ENCODE measurements at regions not wholly inside any gene's neighbourhood (a gene's known extent, or its start where the extent isn't known, plus 50 kb on each side); places are given as distances from the start of the nearest gene placed in this dataset.

GRCh38 chr22:48785792-48786678, 1041.6 kb downstream of the BRD1 start:
- no peak overlapping the region for H3K27ac Mint-ChIP-seq
- H3K36me3 Mint-ChIP-seq (ENCODE audit: low read depth) = no peaks in the 10 kb centered on the region
- H3K27me3 Mint-ChIP-seq = peaks cover 11% of the 10 kb centered on the region
- H3K9me3 Mint-ChIP-seq = no peaks in the 10 kb centered on the region
- no peak overlapping the region for H3K4me3 Mint-ChIP-seq
- no peaks in the 10 kb centered on the region for H3K4me1 Mint-ChIP-seq (ENCODE audit: low read depth)
- DNase-seq = no peak

- H3K27ac Mint-ChIP-seq = no peak overlapping the region
- H3K27me3 Mint-ChIP-seq = peaks cover 14% of the 10 kb centered on the region
- no peak for DNase-seq
- no peaks in the 10 kb centered on the region for H3K4me1 Mint-ChIP-seq (ENCODE audit: low read depth)
- H3K4me3 Mint-ChIP-seq = no peak overlapping the region
- H3K36me3 Mint-ChIP-seq (ENCODE audit: low read depth) = no peaks in the 10 kb centered on the region
- H3K9me3 Mint-ChIP-seq = no peaks in the 10 kb centered on the region
These were observed 1042.8 kb downstream of the BRD1 start for GRCh38 chr22:48784701-48785503.

DNA sequence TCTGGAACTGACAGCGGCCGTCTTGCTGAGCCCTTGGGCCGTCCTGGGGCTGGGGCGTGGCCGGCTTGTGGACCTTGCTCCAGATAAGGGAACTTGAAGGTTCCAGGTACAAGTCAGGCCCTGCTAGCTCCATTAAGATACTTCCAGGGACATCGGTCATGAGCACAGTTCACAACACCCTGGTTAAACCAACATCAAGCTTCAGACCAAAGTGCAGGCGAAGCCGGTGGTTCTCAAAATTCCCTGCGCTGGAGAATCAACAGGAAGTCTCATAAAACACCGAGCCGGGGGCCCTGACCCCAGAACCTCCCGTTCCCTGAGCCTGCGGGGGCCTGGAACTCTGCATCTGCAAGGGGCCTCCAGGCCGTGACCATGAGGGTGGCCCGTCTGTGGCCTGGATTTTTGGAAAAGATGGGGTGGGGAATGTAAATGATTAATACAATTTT, 1043.8 kb downstream of the BRD1 start:
- DNase-seq = no peak
- no peak overlapping the region for H3K27ac Mint-ChIP-seq
- H3K9me3 Mint-ChIP-seq = no peaks in the 10 kb centered on the region
- no peak overlapping the region for H3K4me3 Mint-ChIP-seq
- H3K27me3 Mint-ChIP-seq = peaks cover 21% of the 10 kb centered on the region
- no peaks in the 10 kb centered on the region for H3K4me1 Mint-ChIP-seq (ENCODE audit: low read depth)
- no peaks in the 10 kb centered on the region for H3K36me3 Mint-ChIP-seq (ENCODE audit: low read depth)

DNA sequence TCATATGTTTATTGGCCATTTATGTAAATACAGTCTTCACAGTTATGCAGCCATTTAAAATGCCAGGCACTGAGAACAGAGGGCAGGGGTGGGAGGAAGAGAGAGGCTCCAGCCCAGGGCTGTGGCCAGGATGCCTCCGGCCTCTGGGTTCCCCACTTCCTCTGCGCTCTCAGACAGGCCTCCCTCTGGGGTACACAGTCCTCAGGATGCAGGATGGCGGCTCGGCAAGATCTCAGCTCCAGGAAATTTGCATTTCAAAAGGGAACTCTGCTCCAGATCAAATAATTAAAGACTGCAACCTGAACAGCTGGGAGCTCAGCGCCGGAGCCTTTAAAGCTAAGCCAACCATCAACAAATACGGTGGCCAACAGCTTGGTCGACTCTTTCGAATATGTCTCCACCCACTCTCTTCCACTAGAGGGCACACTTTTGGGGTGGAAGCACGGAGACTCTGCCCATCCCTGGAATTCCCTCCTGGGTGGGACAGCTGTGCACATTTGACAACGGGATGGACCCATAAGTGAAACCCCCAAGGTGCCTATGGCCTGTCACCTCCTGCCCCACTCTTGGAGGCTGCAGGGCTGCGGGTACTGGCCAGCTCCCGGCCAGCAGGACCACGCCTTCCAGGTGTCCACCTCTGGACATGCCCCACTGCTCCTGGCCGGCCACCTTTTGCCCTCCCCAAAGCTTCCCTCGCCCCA, 1044.7 kb downstream of the BRD1 start:
- no peak for DNase-seq
- no peaks in the 10 kb centered on the region for H3K36me3 Mint-ChIP-seq (ENCODE audit: low read depth)
- peaks cover 28% of the 10 kb centered on the region for H3K27me3 Mint-ChIP-seq
- H3K27ac Mint-ChIP-seq = no peak overlapping the region
- H3K9me3 Mint-ChIP-seq = no peaks in the 10 kb centered on the region
- H3K4me1 Mint-ChIP-seq (ENCODE audit: low read depth) = no peaks in the 10 kb centered on the region
- no peak overlapping the region for H3K4me3 Mint-ChIP-seq

GRCh38 chr22:48782326-48782725, 1045.3 kb downstream of the BRD1 start:
- Mint-ChIP-seq H3K27ac (no peak overlapping the region), H3K4me1 (ENCODE audit: low read depth) (no peaks in the 10 kb centered on the region), H3K27me3 (peaks cover 33% of the 10 kb centered on the region), H3K36me3 (ENCODE audit: low read depth) (no peaks in the 10 kb centered on the region), H3K4me3 (no peak overlapping the region), H3K9me3 (no peaks in the 10 kb centered on the region)
- no peak for DNase-seq

DNA sequence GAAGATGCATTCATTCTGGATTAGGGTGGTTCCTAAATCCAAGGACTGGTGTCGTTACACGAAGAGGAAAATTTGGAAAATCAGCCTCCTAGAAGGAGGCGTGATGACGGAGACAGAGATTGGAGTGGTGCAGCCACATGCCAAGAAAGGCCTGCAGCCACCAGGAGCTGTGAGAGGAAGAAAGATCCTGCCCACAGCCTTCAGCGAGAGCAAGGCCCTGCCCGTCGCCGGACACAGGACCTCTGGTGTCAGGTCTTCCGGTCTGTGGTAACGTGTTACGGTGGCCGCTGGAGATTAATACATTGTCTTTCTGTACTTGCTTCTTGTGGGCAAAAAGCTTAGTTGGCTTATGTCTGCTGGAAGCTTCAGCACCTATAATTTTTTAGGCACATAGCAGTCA, 1045.8 kb downstream of the BRD1 start:
- Mint-ChIP-seq H3K27me3 (peaks cover 34% of the 10 kb centered on the region), H3K9me3 (no peaks in the 10 kb centered on the region), H3K4me3 (no peak overlapping the region), H3K4me1 (ENCODE audit: low read depth) (no peaks in the 10 kb centered on the region), H3K36me3 (ENCODE audit: low read depth) (no peaks in the 10 kb centered on the region), H3K27ac (no peak overlapping the region)
- DNase-seq = no peak

GRCh38 chr22:48781391-48781790, 1046.3 kb downstream of the BRD1 start:
- Mint-ChIP-seq H3K36me3 (ENCODE audit: low read depth) (no peaks in the 10 kb centered on the region), H3K9me3 (peaks cover 2% of the 10 kb centered on the region), H3K27me3 (peaks cover 35% of the 10 kb centered on the region), H3K27ac (no peak overlapping the region), H3K4me1 (ENCODE audit: low read depth) (no peaks in the 10 kb centered on the region), H3K4me3 (no peak overlapping the region)
- DNase-seq = no peak

DNA sequence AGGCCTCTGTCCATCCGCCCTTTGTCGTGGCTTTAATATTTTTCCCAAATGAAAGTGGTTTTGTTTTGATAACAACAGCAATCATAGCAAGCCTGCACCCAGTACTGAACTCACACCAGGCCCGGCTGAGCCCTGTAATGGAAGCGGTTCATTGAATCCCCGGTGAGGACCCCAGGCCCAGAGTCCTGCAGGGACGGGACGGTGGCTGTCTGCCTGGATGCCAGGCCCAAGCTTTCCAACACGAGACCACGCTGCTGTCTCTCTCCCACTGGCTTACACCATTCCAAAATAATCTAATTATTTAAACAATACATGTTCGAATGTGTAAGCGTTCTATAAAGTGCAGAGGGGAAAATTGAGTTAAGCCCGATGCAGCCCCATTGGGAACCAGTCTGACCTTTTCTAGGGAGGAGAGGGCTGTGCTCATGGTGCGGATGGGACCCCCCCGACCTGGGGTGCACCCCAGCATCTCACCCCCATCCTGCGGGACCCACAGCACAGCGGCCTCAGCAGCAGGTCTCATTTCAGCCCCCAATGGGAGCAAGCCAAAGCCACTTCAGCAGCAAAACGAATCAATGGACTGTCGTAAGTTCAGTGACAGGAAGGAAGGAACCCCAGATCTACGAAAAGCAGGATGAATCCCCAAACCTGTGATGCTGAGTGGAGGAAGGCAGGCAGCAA, 1046.9 kb downstream of the BRD1 start:
- peaks cover 4% of the 10 kb centered on the region for H3K9me3 Mint-ChIP-seq
- H3K4me3 Mint-ChIP-seq = no peak overlapping the region
- H3K36me3 Mint-ChIP-seq (ENCODE audit: low read depth) = no peaks in the 10 kb centered on the region
- H3K27ac Mint-ChIP-seq = no peak overlapping the region
- no peaks in the 10 kb centered on the region for H3K4me1 Mint-ChIP-seq (ENCODE audit: low read depth)
- peaks cover 36% of the 10 kb centered on the region for H3K27me3 Mint-ChIP-seq
- DNase-seq = no peak

DNA sequence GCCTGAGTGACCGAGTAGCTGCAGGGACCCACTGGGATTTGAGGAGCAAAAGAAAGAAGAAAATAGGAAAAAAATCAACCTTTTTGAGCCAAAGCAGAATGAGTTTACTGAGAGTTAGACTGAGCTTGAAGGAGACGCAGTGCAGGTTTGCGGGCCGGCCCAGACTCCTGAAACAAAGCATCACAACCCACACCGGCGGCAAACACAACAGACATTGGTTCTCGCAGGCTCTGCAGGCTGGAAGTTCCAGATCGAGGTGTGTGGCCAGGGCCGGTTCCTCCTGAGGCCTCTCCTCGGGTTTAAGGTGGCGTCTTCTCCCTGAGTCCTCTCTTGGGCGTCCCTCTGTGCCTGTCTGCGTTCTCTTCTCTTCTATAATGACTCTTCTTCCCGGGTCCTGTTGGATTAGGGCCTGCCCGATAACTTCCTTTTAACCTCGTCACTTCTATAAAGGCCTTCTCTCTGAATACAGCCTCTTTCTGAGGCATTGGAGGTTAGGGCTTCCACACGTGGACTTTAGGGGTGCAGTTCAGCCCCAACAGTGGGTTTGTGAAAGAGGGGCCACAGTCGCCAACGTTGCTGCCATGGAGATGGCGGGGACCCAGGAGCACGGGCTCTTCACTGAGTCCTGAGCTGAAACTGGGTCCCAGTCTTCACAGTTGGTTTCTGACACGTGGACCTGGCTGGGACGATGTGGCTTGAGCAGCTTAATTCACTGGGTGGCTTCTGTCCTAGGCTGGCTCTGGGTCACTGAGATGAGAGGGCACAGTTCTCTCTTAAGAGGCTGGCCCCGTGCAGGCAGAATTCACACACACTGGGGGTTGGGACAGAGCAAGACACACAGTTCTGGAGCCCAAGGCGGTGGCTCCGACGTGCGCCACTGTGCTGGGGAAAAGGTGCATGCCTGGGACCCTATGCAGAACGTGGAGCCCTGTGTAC, 1047.7 kb downstream of the BRD1 start:
- no peaks in the 10 kb centered on the region for H3K36me3 Mint-ChIP-seq (ENCODE audit: low read depth)
- no peaks in the 10 kb centered on the region for H3K4me1 Mint-ChIP-seq (ENCODE audit: low read depth)
- no peak for DNase-seq
- H3K9me3 Mint-ChIP-seq = peaks cover 4% of the 10 kb centered on the region
- no peak overlapping the region for H3K4me3 Mint-ChIP-seq
- H3K27ac Mint-ChIP-seq = no peak overlapping the region
- peaks cover 36% of the 10 kb centered on the region for H3K27me3 Mint-ChIP-seq

DNA sequence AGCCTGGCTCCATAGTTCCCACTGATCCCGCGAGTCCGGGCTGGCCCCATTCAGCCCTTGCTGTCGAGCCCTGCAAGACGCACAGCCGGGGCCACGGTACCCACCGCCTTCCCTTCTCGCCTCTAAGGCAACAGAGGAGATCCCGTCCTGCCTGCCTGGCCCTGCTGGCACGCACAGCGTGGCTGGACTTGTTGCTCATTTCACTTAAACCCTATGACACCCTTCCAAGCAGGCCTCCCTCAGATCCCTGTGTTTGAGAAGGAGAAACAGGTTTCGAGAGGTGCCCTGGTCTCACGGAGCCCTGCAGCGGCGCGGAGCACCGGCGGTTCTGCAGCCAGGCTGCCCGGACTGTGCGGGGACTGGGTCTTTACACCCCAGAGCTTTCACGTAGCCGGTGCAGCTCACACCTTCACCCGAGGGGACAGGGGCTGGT, 1048.4 kb downstream of the BRD1 start:
- no peak overlapping the region for H3K27ac Mint-ChIP-seq
- no peak overlapping the region for H3K4me3 Mint-ChIP-seq
- no peaks in the 10 kb centered on the region for H3K36me3 Mint-ChIP-seq (ENCODE audit: low read depth)
- DNase-seq = no peak
- H3K4me1 Mint-ChIP-seq (ENCODE audit: low read depth) = no peaks in the 10 kb centered on the region
- H3K9me3 Mint-ChIP-seq = peaks cover 4% of the 10 kb centered on the region
- peaks cover 36% of the 10 kb centered on the region for H3K27me3 Mint-ChIP-seq

- Mint-ChIP-seq H3K4me3 (no peak overlapping the region), H3K4me1 (ENCODE audit: low read depth) (no peaks in the 10 kb centered on the region), H3K27me3 (peaks cover 40% of the 10 kb centered on the region), H3K9me3 (peaks cover 4% of the 10 kb centered on the region), H3K27ac (no peak overlapping the region), H3K36me3 (ENCODE audit: low read depth) (no peaks in the 10 kb centered on the region)
- DNase-seq = no peak
These were observed 1049.1 kb downstream of the BRD1 start for GRCh38 chr22:48778308-48779195.

GRCh38 chr22:48772286-48772907, 1055.3 kb downstream of the BRD1 start:
- Mint-ChIP-seq H3K4me3 (no peak overlapping the region), H3K27ac (no peak overlapping the region), H3K27me3 (peaks cover 17% of the 10 kb centered on the region), H3K9me3 (peaks cover 8% of the 10 kb centered on the region), H3K36me3 (ENCODE audit: low read depth) (no peaks in the 10 kb centered on the region), H3K4me1 (ENCODE audit: low read depth) (no peaks in the 10 kb centered on the region)
- DNase-seq = no peak

Data from activated T-cell treated with anti-CD3 and anti-CD28 coated beads, Interleukin-2, amount 50 U/mL, for 24 hours (primary cell).